Calu3 (cell line): ENCODE measurements at regions not wholly inside any gene's neighbourhood (a gene's known extent, or its start where the extent isn't known, plus 50 kb on each side); places are given as distances from the start of the nearest gene placed in this dataset.

Experiments used
- BruUV-seq: library from RNA; stranded (reverse); fragments of 400-500 nt; replicated peaks from 2 replicates; lab custom pipeline; 2021; lab: Mats Ljungman, UMichigan
- CTCF ChIA-PET: fragments of 300-600 bp; sonication (Branson Sonifier 250); formaldehyde crosslinking; loops from one replicate; lab custom pipeline; 2022; ENCODE audit warnings: antibody characterized with exemption; lab: Charles Lee
- DNase-seq: peaks from one replicate; pipeline ENCODE4 v3.0.0; 2022
- H3K27ac Mint-ChIP-seq: one replicate; pipeline ENCODE4 v1.8.0; 2022; ENCODE audit warnings: mixed read lengths; ENCODE audit not compliant: unreplicated experiment
- H3K27me3 Mint-ChIP-seq: one replicate; pipeline ENCODE4 v1.8.0; 2022; ENCODE audit warnings: mixed read lengths; ENCODE audit not compliant: unreplicated experiment
- H3K36me3 Mint-ChIP-seq: one replicate; pipeline ENCODE4 v1.8.0; 2022; ENCODE audit warnings: mild to moderate bottlenecking, moderate library complexity, mixed read lengths; ENCODE audit not compliant: insufficient read depth, unreplicated experiment
- H3K4me1 Mint-ChIP-seq: one replicate; pipeline ENCODE4 v1.8.0; 2022; ENCODE audit warnings: mild to moderate bottlenecking, low read depth, mixed read lengths; ENCODE audit not compliant: unreplicated experiment
- H3K4me3 Mint-ChIP-seq: one replicate; pipeline ENCODE4 v1.8.0; 2022; ENCODE audit warnings: mild to moderate bottlenecking, low read depth, moderate library complexity, mixed read lengths; ENCODE audit not compliant: unreplicated experiment
- H3K9me3 Mint-ChIP-seq: one replicate; pipeline ENCODE4 v1.8.0; 2022; ENCODE audit warnings: low read depth, mixed read lengths; ENCODE audit not compliant: unreplicated experiment
- CTCF ChIP-seq: fragments of 200-600 bp; IDR thresholded peaks from one replicate; pipeline ENCODE4 v1.8.0; 2022; ENCODE audit warnings: antibody characterized with exemption; ENCODE audit not compliant: unreplicated experiment
- intact Hi-C: fragments of 100-400 bp; cut with micrococcal nuclease; formaldehyde crosslinking; loops from one replicate; pipeline ENCODE4 v1.10.0; 2022; ENCODE audit not compliant: unreplicated experiment

GRCh38 chr4:85233516-85233915, 241.4 kb upstream of the ARHGAP24 start:
- Mint-ChIP-seq H3K9me3 (no peaks in the 10 kb centered on the region), H3K27ac (no peak overlapping the region), H3K4me3 (no peak overlapping the region), H3K27me3 (no peaks in the 10 kb centered on the region), H3K4me1 (no peaks in the 10 kb centered on the region), H3K36me3 (no peaks in the 10 kb centered on the region)
- CTCF ChIA-PET, result no interaction called here
- intact Hi-C loops, result no loop called here
- TF ChIP-seq CTCF, result no peak
- no TSS peak for BruUV-seq
- no peak for DNase-seq

GRCh38 chr4:85243857-85244256, 231.1 kb upstream of the ARHGAP24 start:
- intact Hi-C loops, result no loop called here

GRCh38 chr4:85244638-85245037, 230.3 kb upstream of the ARHGAP24 start:
- Mint-ChIP-seq H3K9me3 (peaks cover 2% of the 10 kb centered on the region), H3K27ac (no peak overlapping the region), H3K36me3 (no peaks in the 10 kb centered on the region), H3K4me3 (no peak overlapping the region), H3K4me1 (no peaks in the 10 kb centered on the region), H3K27me3 (no peaks in the 10 kb centered on the region)
- CTCF ChIA-PET, result no interaction called here
- DNase-seq, result no peak
- no TSS peak for BruUV-seq
- no peak for TF ChIP-seq CTCF
- intact Hi-C loops, result no loop called here

More at GRCh38 chr4:85243857-85244256, 231.1 kb upstream of the ARHGAP24 start:
- Mint-ChIP-seq H3K27me3 (no peaks in the 10 kb centered on the region), H3K27ac (no peak overlapping the region), H3K4me1 (no peaks in the 10 kb centered on the region), H3K9me3 (peaks cover 2% of the 10 kb centered on the region), H3K4me3 (no peak overlapping the region), H3K36me3 (no peaks in the 10 kb centered on the region)
- no TSS peak for BruUV-seq
- no peak for TF ChIP-seq CTCF
- CTCF ChIA-PET, result no interaction called here
- DNase-seq, result no peak

GRCh38 chr4:85246055-85246454, 228.9 kb upstream of the ARHGAP24 start:
- no peaks in the 10 kb centered on the region for H3K4me1 Mint-ChIP-seq
- CTCF ChIA-PET, result no interaction called here
- intact Hi-C loops, result no loop called here
- H3K36me3 Mint-ChIP-seq, result no peaks in the 10 kb centered on the region
- no peak for DNase-seq
- no peak overlapping the region for H3K4me3 Mint-ChIP-seq
- H3K27ac Mint-ChIP-seq, result no peak overlapping the region
- BruUV-seq, result no TSS peak
- no peak for TF ChIP-seq CTCF
- no peaks in the 10 kb centered on the region for H3K27me3 Mint-ChIP-seq
- H3K9me3 Mint-ChIP-seq, result peaks cover 1% of the 10 kb centered on the region
